HG03457 (cell line): ENCODE measurements at regions not wholly inside any gene's neighbourhood (a gene's known extent, or its start where the extent isn't known, plus 50 kb on each side); places are given as distances from the start of the nearest gene placed in this dataset.

ENCODE experiments used
- ATAC-seq: cut with Tn5 transposase; IDR thresholded peaks from one replicate; pipeline ENCODE4 v1.9.1; 2021; ENCODE audit warnings: moderate number of reproducible peaks; ENCODE audit not compliant: unreplicated experiment

- no peak for ATAC-seq
Measured at GRCh38 chr5:107325866-107326265, 344.9 kb downstream of the EFNA5 start.

- ATAC-seq: no peak
Measured at GRCh38 chr5:107324809-107325208, 345.9 kb downstream of the EFNA5 start.

GRCh38 chr5:107324071-107324470, 346.7 kb downstream of the EFNA5 start:
- no peak for ATAC-seq

GRCh38 chr5:107323536-107323935, 347.2 kb downstream of the EFNA5 start:
- ATAC-seq: no peak

GRCh38 chr5:107322936-107323335, 347.8 kb downstream of the EFNA5 start:
- no peak for ATAC-seq

GRCh38 chr5:107321906-107322305, 348.8 kb downstream of the EFNA5 start:
- ATAC-seq: no peak

GRCh38 chr5:107320846-107321245, 349.9 kb downstream of the EFNA5 start:
- no peak for ATAC-seq

GRCh38 chr5:107320376-107320775, 350.4 kb downstream of the EFNA5 start:
- no peak for ATAC-seq

- ATAC-seq: no peak
Measured at GRCh38 chr5:107319901-107320300, 350.8 kb downstream of the EFNA5 start.

GRCh38 chr5:107314330-107314729, 356.4 kb downstream of the EFNA5 start:
- no peak for ATAC-seq

GRCh38 chr5:107313921-107314320, 356.8 kb downstream of the EFNA5 start:
- ATAC-seq: no peak

- no peak for ATAC-seq
Measured at GRCh38 chr5:107313098-107313497, 357.6 kb downstream of the EFNA5 start.

GRCh38 chr5:107310181-107310580, 360.6 kb downstream of the EFNA5 start:
- no peak for ATAC-seq

- ATAC-seq: no peak
Measured at GRCh38 chr5:107306594-107306993, 364.1 kb downstream of the EFNA5 start.

GRCh38 chr5:107306002-107306401, 364.7 kb downstream of the EFNA5 start:
- no peak for ATAC-seq

- ATAC-seq: no peak
Measured at GRCh38 chr5:107304684-107305083, 366.1 kb downstream of the EFNA5 start.

- no peak for ATAC-seq
Measured at GRCh38 chr5:107303171-107303968, 367.4 kb downstream of the EFNA5 start.

- ATAC-seq: no peak
Measured at GRCh38 chr5:107302441-107302840, 368.3 kb downstream of the EFNA5 start.

- no peak for ATAC-seq
Measured at GRCh38 chr5:107301999-107302398, 368.7 kb downstream of the EFNA5 start.

GRCh38 chr5:107300721-107301327, 369.9 kb downstream of the EFNA5 start:
- no peak for ATAC-seq

- ATAC-seq: no peak
Measured at GRCh38 chr5:107296572-107296971, 374.2 kb downstream of the EFNA5 start.

- ATAC-seq: no peak
Measured at GRCh38 chr5:107295914-107296313, 374.8 kb downstream of the EFNA5 start.

GRCh38 chr5:107294669-107295068, 376.1 kb downstream of the EFNA5 start:
- ATAC-seq: no peak
